Neuronal stem cell (in vitro differentiated cells): ENCODE measurements at regions not wholly inside any gene's neighbourhood (a gene's known extent, or its start where the extent isn't known, plus 50 kb on each side); places are given as distances from the start of the nearest gene placed in this dataset.
"Not testable (repeated sequence)": the region's sequence is repeated elsewhere in the genome, so short reads cannot be mapped to it uniquely, and the experiment has no call there.

Source experiments
- DNase-seq: peaks from one replicate; pipeline ENCODE4 v3.0.0-alpha.2; 2013; ENCODE audit warnings: low spot score
- H2AFZ ChIP-seq: one replicate; pipeline ENCODE4 v1.6.1; 2013; ENCODE audit warnings: mild to moderate bottlenecking, low read length, inconsistent platforms
- H2AK5ac ChIP-seq: 2 replicates; pipeline ENCODE4 v1.6.1; 2013; ENCODE audit warnings: low read depth, mild to moderate bottlenecking, inconsistent platforms, low read length, moderate library complexity, mixed read lengths
- H2BK120ac ChIP-seq: 2 replicates; pipeline ENCODE4 v1.6.1; 2013; ENCODE audit warnings: low read depth, mild to moderate bottlenecking, inconsistent platforms, low read length, moderate library complexity, mixed read lengths
- H2BK12ac ChIP-seq: one replicate; pipeline ENCODE4 v1.6.1; 2013; ENCODE audit warnings: low read length, inconsistent platforms
- H2BK15ac ChIP-seq: 2 replicates; pipeline ENCODE4 v1.6.1; 2013; ENCODE audit warnings: mild to moderate bottlenecking, low read length, inconsistent platforms, mixed read lengths
- H2BK5ac ChIP-seq: one replicate; pipeline ENCODE4 v1.6.1; 2013; ENCODE audit warnings: inconsistent platforms, mild to moderate bottlenecking, low read length, moderate library complexity
- H3K14ac ChIP-seq: one replicate; pipeline ENCODE4 v1.6.1; 2013; ENCODE audit warnings: low read length, inconsistent platforms
- H3K18ac ChIP-seq: 2 replicates; pipeline ENCODE4 v1.6.1; 2013; ENCODE audit warnings: low read length, inconsistent platforms
- H3K23ac ChIP-seq: 2 replicates; pipeline ENCODE4 v1.6.1; 2013; ENCODE audit warnings: low read depth, mild to moderate bottlenecking, mixed read lengths, low read length, inconsistent platforms; ENCODE audit not compliant: poor library complexity
- H3K27ac ChIP-seq: replicated peaks from 3 replicates; pipeline ENCODE4 v1.5.1; 2013; ENCODE audit warnings: low read length, inconsistent platforms
- H3K27me3 ChIP-seq, 3 experiments: 2 replicates each; pipeline ENCODE4 v1.6.1; 2013; ENCODE audit warnings: low read length in 3 of 3, mild to moderate bottlenecking in 2 of 3, inconsistent platforms in 1 of 3, low read depth in 1 of 3, mixed read lengths in 1 of 3, moderate library complexity in 1 of 3; ENCODE audit not compliant: control insufficient read depth in 3 of 3, insufficient read depth in 3 of 3
- H3K36me3 ChIP-seq, 2 donors: replicated peaks in 1 of 2; 2 replicates each; pipeline ENCODE4 v1.6.1; 2013; ENCODE audit warnings: low read length in 2 of 2; ENCODE audit not compliant: control insufficient read depth in 2 of 2, insufficient read depth in 2 of 2
- H3K4ac ChIP-seq: 2 replicates; pipeline ENCODE4 v1.6.1; 2013; ENCODE audit warnings: inconsistent platforms, mild to moderate bottlenecking, low read length, moderate library complexity
- H3K4me1 ChIP-seq, 2 donors: 1 replicate in 1 of 2; 2 replicates in 1 of 2; pipeline ENCODE4 v1.6.1; 2013; ENCODE audit warnings: low read length in 2 of 2, low read depth in 1 of 2; ENCODE audit not compliant: control insufficient read depth in 2 of 2, insufficient read depth in 1 of 2
- H3K4me2 ChIP-seq: one replicate; pipeline ENCODE4 v1.6.1; 2013; ENCODE audit warnings: mild to moderate bottlenecking, low read length, inconsistent platforms; ENCODE audit not compliant: insufficient read depth, poor library complexity, severe bottlenecking
- H3K4me3 ChIP-seq, 2 donors: 2 replicates each; pipeline ENCODE4 v1.5.1; 2013; ENCODE audit warnings: low read length in 2 of 2, mild to moderate bottlenecking in 2 of 2, inconsistent platforms in 1 of 2, moderate library complexity in 1 of 2
- H3K79me1 ChIP-seq: one replicate; pipeline ENCODE4 v1.6.1; 2013; ENCODE audit warnings: low read depth, mild to moderate bottlenecking, inconsistent platforms, low read length, moderate library complexity
- H3K9ac ChIP-seq: one replicate; pipeline ENCODE4 v1.6.1; 2013; ENCODE audit warnings: mild to moderate bottlenecking, low read depth, low read length, inconsistent platforms; ENCODE audit not compliant: poor library complexity
- H3K9me3 ChIP-seq, 2 donors: replicated peaks in 1 of 2; 2 replicates each; pipeline versions ENCODE3 to v1.6.1; 2013; ENCODE audit warnings: low read length in 2 of 2, mild to moderate bottlenecking in 2 of 2, inconsistent platforms in 1 of 2, low read depth in 1 of 2, mixed read lengths in 1 of 2, moderate library complexity in 1 of 2; ENCODE audit not compliant: control insufficient read depth in 2 of 2, insufficient read depth in 1 of 2
- H4K8ac ChIP-seq: one replicate; pipeline ENCODE4 v1.6.1; 2013; ENCODE audit warnings: low read depth, mild to moderate bottlenecking, inconsistent platforms, low read length, moderate library complexity
- H4K91ac ChIP-seq: one replicate; pipeline ENCODE4 v1.6.1; 2013; ENCODE audit warnings: low read length, low read depth, mild to moderate bottlenecking, inconsistent platforms; ENCODE audit not compliant: poor library complexity
- WGBS, 2 donors: extraction: QIAGEN DNeasy Blood & Tissue Kit; methylation state at CpG; one replicate each; pipeline ENCODE4 v1.1.7; 2013; ENCODE audit warnings: missing lambda C conversion rate in 2 of 2, mixed read lengths in 1 of 2; ENCODE audit not compliant: insufficient read length in 2 of 2, insufficient replicate concordance in 1 of 2; ENCODE audit errors: extremely low coverage in 2 of 2; 5-methylcytosine and 5-hydroxymethylcytosine counted together

DNA sequence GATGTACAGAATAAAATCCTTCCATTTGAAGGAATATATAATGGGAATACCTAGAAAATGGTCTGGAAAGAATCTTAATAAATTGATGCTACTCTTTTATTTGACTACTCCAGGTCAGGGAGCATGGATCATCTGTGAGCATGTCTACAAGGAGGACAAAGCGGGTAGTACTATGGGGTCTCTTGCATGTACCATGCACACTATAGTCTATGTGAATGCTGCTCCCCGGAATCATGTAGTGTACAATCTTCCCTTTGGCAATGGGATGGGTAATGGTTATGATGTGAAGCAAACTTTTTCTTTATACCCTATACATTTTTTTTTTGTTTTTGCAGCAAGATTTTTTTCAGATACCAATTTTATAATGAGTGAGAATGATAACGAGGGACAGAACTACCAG, 139.1 kb downstream of the SYT15 start:
- H2BK120ac ChIP-seq, H3K4me1 ChIP-seq, DNase-seq, H3K79me1 ChIP-seq, H3K4ac ChIP-seq, H4K91ac ChIP-seq, H3K27me3 ChIP-seq, H3K14ac ChIP-seq, H2AFZ ChIP-seq, H3K4me3 ChIP-seq, H3K36me3 ChIP-seq, H3K9ac ChIP-seq, H3K9me3 ChIP-seq, H3K23ac ChIP-seq, H2BK15ac ChIP-seq, H2BK5ac ChIP-seq, H3K27ac ChIP-seq, H3K18ac ChIP-seq, H4K8ac ChIP-seq, H2BK12ac ChIP-seq, H3K4me2 ChIP-seq, H2AK5ac ChIP-seq: not testable (repeated sequence)
- no CpG with 5 or more reads among the region's 3 CpGs for WGBS, 2 donors

DNA sequence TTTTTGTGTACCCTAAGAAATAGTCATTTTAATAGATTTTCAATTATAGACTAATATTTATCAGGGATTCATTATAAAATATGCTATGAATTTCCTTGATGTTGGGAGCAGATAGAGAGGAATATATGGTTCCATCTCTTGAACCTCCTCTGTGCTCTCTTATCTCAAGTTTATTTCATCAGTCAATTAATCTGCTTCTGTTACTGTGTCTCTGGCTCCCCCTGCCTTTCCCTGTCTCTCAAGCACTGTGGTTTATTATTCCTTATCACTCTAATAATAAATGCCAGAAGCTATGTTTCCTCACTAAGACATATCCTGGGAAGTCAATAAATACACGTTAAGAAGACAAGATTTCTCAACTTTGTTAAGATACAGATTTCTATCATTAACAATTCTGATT, 141.5 kb downstream of the SYT15 start:
- not testable (repeated sequence) for H4K8ac ChIP-seq, H3K14ac ChIP-seq, H3K79me1 ChIP-seq, H3K27ac ChIP-seq, H3K4me3 ChIP-seq, H3K9ac ChIP-seq, H3K36me3 ChIP-seq, H3K23ac ChIP-seq, H2AK5ac ChIP-seq, H2BK5ac ChIP-seq, H3K9me3 ChIP-seq, DNase-seq, H3K18ac ChIP-seq, H2AFZ ChIP-seq, H2BK12ac ChIP-seq, H3K4me1 ChIP-seq, H2BK15ac ChIP-seq, H4K91ac ChIP-seq, H3K27me3 ChIP-seq, H2BK120ac ChIP-seq, H3K4ac ChIP-seq, H3K4me2 ChIP-seq
- WGBS, 2 donors: no CpG with 5 or more reads among the region's 1 CpG

- not testable (repeated sequence) for H2BK15ac ChIP-seq, H2BK120ac ChIP-seq, H3K4me2 ChIP-seq, DNase-seq, H3K23ac ChIP-seq, H3K4me3 ChIP-seq, H2AFZ ChIP-seq, H3K9ac ChIP-seq, H2AK5ac ChIP-seq, H2BK5ac ChIP-seq, H3K36me3 ChIP-seq, H3K9me3 ChIP-seq, H3K4ac ChIP-seq, H3K4me1 ChIP-seq, H3K79me1 ChIP-seq, H3K18ac ChIP-seq, H4K8ac ChIP-seq, H4K91ac ChIP-seq, H3K27ac ChIP-seq, H2BK12ac ChIP-seq, H3K27me3 ChIP-seq, H3K14ac ChIP-seq
- WGBS, 2 donors: no CpG with 5 or more reads among the region's 4 CpGs
Measured at GRCh38 chr10:46720811-46721518, 142.0 kb downstream of the SYT15 start.

DNA sequence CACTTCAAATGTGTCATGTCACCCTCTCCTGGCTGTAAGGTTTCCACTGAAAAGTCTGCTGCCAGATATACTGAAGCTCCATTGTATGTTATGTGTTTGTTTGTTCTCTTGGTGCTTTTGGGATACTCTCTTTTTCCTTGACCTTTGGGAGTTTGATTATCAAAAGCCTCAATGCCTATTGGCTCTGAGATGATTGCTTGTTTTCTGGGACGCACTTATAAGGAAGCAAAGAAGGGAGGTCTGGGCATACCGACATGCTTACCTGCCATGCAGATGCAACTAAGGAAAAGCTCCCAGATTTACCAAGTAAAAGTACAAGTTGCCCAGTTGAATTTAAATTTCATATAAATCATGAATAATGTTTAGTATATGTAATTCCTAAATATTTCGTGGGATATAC, 145.3 kb downstream of the SYT15 start:
- not testable (repeated sequence) for H4K8ac ChIP-seq, H2BK12ac ChIP-seq, H3K14ac ChIP-seq, H3K36me3 ChIP-seq, H2AFZ ChIP-seq, DNase-seq, H2BK5ac ChIP-seq, H2BK15ac ChIP-seq, H3K9ac ChIP-seq, H3K9me3 ChIP-seq, H3K4me1 ChIP-seq, H3K79me1 ChIP-seq, H2BK120ac ChIP-seq, H3K18ac ChIP-seq, H3K23ac ChIP-seq, H3K4me3 ChIP-seq, H2AK5ac ChIP-seq, H3K4ac ChIP-seq, H3K4me2 ChIP-seq, H4K91ac ChIP-seq, H3K27me3 ChIP-seq, H3K27ac ChIP-seq
- WGBS, 2 donors: no CpG with 5 or more reads among the region's 3 CpGs
